GM19351 (cell line): ENCODE measurements at regions not wholly inside any gene's neighbourhood (a gene's known extent, or its start where the extent isn't known, plus 50 kb on each side); places are given as distances from the start of the nearest gene placed in this dataset.
A peak's percentile ranks its signal among the peaks of the same experiment; 100 is the strongest.

Source experiments
- ATAC-seq: cut with Tn5 transposase; IDR thresholded peaks from one replicate; pipeline ENCODE4 v1.9.1; 2021; ENCODE audit warnings: mild to moderate bottlenecking, moderate library complexity; ENCODE audit not compliant: unreplicated experiment

- no peak for ATAC-seq
These were observed 93.0 kb downstream of the MTPAP start for GRCh38 chr10:30256084-30256483.

GRCh38 chr10:30254926-30255325 is 94.2 kb downstream of the MTPAP start:
- ATAC-seq: no peak

GRCh38 chr10:30248728-30249127 is 100.3 kb downstream of the MTPAP start:
- ATAC-seq: no peak

GRCh38 chr10:30247704-30248103 is 101.4 kb downstream of the MTPAP start:
- ATAC-seq: peak; percentile 72

- peak; percentile 66 for ATAC-seq
These were observed 107.5 kb downstream of the MTPAP start for GRCh38 chr10:30241422-30242110.

- no peak for ATAC-seq
These were observed 110.2 kb downstream of the MTPAP start for GRCh38 chr10:30238836-30239235.

GRCh38 chr10:30233186-30233959 is 115.7 kb downstream of the MTPAP start:
- no peak for ATAC-seq

GRCh38 chr10:30231709-30232108 is 117.4 kb downstream of the MTPAP start:
- ATAC-seq: no peak

- no peak for ATAC-seq
These were observed 117.9 kb downstream of the MTPAP start for GRCh38 chr10:30231071-30231652.

GRCh38 chr10:30229536-30229935 is 119.5 kb downstream of the MTPAP start:
- ATAC-seq: no peak

- ATAC-seq: no peak
These were observed 120.6 kb downstream of the MTPAP start for GRCh38 chr10:30228417-30229036.

- ATAC-seq: no peak
These were observed 121.6 kb downstream of the MTPAP start for GRCh38 chr10:30227481-30227880.

GRCh38 chr10:30219971-30220751 is 128.9 kb downstream of the MTPAP start:
- ATAC-seq: peak; percentile 70

GRCh38 chr10:30216821-30217220 is 132.3 kb downstream of the MTPAP start:
- ATAC-seq: no peak

- no peak for ATAC-seq
These were observed 133.5 kb downstream of the MTPAP start for GRCh38 chr10:30215623-30216022.

GRCh38 chr10:30215141-30215540 is 133.9 kb downstream of the MTPAP start:
- no peak for ATAC-seq

- no peak for ATAC-seq
These were observed 138.8 kb downstream of the MTPAP start for GRCh38 chr10:30210296-30210695.

GRCh38 chr10:30208330-30208729 is 140.7 kb downstream of the MTPAP start:
- ATAC-seq: no peak

- no peak for ATAC-seq
These were observed 141.5 kb downstream of the MTPAP start for GRCh38 chr10:30207485-30208052.

- ATAC-seq: no peak
These were observed 140.6 kb upstream of the JCAD start for GRCh38 chr10:30200017-30200415.
